Fibroblast of skin of left quadriceps (primary cell): ENCODE measurements at regions not wholly inside any gene's neighbourhood (a gene's known extent, or its start where the extent isn't known, plus 50 kb on each side); places are given as distances from the start of the nearest gene placed in this dataset.

Source experiments
- DNase-seq, 2 experiments: peaks; one replicate each; pipeline ENCODE4 v3.0.0-alpha.2; 2013; ENCODE audit warnings: low read depth in 2 of 2

GRCh38 chr7:109295158-109295557 is 725.5 kb downstream of the DNAJB9 start:
- no peak for DNase-seq

GRCh38 chr7:109308816-109309215 is 739.1 kb downstream of the DNAJB9 start:
- no peak for DNase-seq

- no peak for DNase-seq
Measured at GRCh38 chr7:109309790-109310189, 740.1 kb downstream of the DNAJB9 start.

- no peak for DNase-seq
Measured at GRCh38 chr7:109318136-109318535, 748.5 kb downstream of the DNAJB9 start.

GRCh38 chr7:109322833-109323232 is 753.2 kb downstream of the DNAJB9 start:
- DNase-seq = no peak

GRCh38 chr7:109331423-109331822 is 761.7 kb downstream of the DNAJB9 start:
- no peak for DNase-seq

GRCh38 chr7:109335951-109336350 is 766.3 kb downstream of the DNAJB9 start:
- no peak for DNase-seq

GRCh38 chr7:109336531-109336930 is 766.9 kb downstream of the DNAJB9 start:
- DNase-seq = no peak

GRCh38 chr7:109343678-109344077 is 774.0 kb downstream of the DNAJB9 start:
- DNase-seq = no peak

GRCh38 chr7:109351493-109351892 is 781.8 kb downstream of the DNAJB9 start:
- no peak for DNase-seq

- no peak for DNase-seq
Measured at GRCh38 chr7:109354000-109354399, 784.3 kb downstream of the DNAJB9 start.

- no peak for DNase-seq
Measured at GRCh38 chr7:109354552-109354951, 784.9 kb downstream of the DNAJB9 start.

- DNase-seq = no peak
Measured at GRCh38 chr7:109375823-109376222, 806.1 kb downstream of the DNAJB9 start.

GRCh38 chr7:109376576-109376975 is 806.9 kb downstream of the DNAJB9 start:
- peak in 1 of 2 experiments; percentile 0 for DNase-seq

- no peak for DNase-seq
Measured at GRCh38 chr7:109377076-109377884, 807.6 kb downstream of the DNAJB9 start.

- no peak for DNase-seq
Measured at GRCh38 chr7:109386959-109387358, 817.3 kb downstream of the DNAJB9 start.

GRCh38 chr7:109387530-109387929 is 817.9 kb downstream of the DNAJB9 start:
- DNase-seq = no peak

- DNase-seq = no peak
Measured at GRCh38 chr7:109391240-109391639, 821.6 kb downstream of the DNAJB9 start.

- DNase-seq = no peak
Measured at GRCh38 chr7:109402107-109402506, 832.4 kb downstream of the DNAJB9 start.

- DNase-seq = no peak
Measured at GRCh38 chr7:109407756-109408155, 838.1 kb downstream of the DNAJB9 start.

- no peak for DNase-seq
Measured at GRCh38 chr7:109437957-109438356, 868.3 kb downstream of the DNAJB9 start.

- DNase-seq = no peak
Measured at GRCh38 chr7:109449760-109450159, 880.1 kb downstream of the DNAJB9 start.

GRCh38 chr7:109456116-109456515 is 886.4 kb downstream of the DNAJB9 start:
- DNase-seq = no peak

- no peak for DNase-seq
Measured at GRCh38 chr7:109460296-109460695, 890.6 kb downstream of the DNAJB9 start.
